Nephron progenitor cell (in vitro differentiated cells): ENCODE measurements at regions not wholly inside any gene's neighbourhood (a gene's known extent, or its start where the extent isn't known, plus 50 kb on each side); places are given as distances from the start of the nearest gene placed in this dataset.
"Not testable (repeated sequence)": the region's sequence is repeated elsewhere in the genome, so short reads cannot be mapped to it uniquely, and the experiment has no call there.

ENCODE experiments used
- DNase-seq: peaks from one replicate; pipeline ENCODE4 v3.0.0; 2021
- H3K27ac Mint-ChIP-seq: 2 replicates; pipeline ENCODE4 v1.8.0; 2021; ENCODE audit warnings: mild to moderate bottlenecking, moderate library complexity, mixed read lengths
- H3K27me3 Mint-ChIP-seq: 2 replicates; pipeline ENCODE4 v1.8.0; 2021; ENCODE audit warnings: mild to moderate bottlenecking, low read depth, mixed read lengths; ENCODE audit not compliant: poor library complexity
- H3K36me3 Mint-ChIP-seq: 2 replicates; pipeline ENCODE4 v1.8.0; 2021; ENCODE audit warnings: low read depth, mixed read lengths
- H3K4me1 Mint-ChIP-seq: 2 replicates; pipeline ENCODE4 v1.8.0; 2021; ENCODE audit warnings: mixed read lengths
- H3K4me3 Mint-ChIP-seq: 2 replicates; pipeline ENCODE4 v1.8.0; 2021; ENCODE audit warnings: mild to moderate bottlenecking, moderate library complexity, mixed read lengths
- H3K9me3 Mint-ChIP-seq: 2 replicates; pipeline ENCODE4 v1.8.0; 2021; ENCODE audit warnings: mild to moderate bottlenecking, moderate library complexity, mixed read lengths
- TF ChIP-seq, protein P1 (sequence below): fragments of 200-600 bp; sonication (generic); IDR thresholded peaks from 2 replicates; pipeline ENCODE4 v1.5.0; 2021; ENCODE audit warnings: antibody characterized with exemption

DNA sequence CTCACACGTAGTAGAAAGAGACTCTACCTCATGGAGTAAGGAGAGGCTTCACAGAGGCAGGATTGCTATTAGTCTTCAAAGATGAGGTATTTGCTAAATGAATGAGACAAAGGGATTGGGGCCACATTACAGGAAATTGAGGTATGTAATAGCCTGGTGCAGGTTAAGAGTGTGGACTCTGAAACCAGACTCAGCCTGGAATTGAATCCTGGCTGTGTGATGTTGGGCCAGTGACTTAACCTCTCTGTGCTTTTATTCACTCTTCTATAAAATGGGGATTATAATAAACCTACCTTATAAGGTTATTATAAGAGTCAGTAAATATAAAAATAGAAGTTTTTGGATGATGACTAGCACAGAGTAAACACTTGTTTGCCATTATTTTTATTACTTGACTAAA, 64.7 kb upstream of the ATRNL1 start:
- H3K4me1 Mint-ChIP-seq, result peaks cover 27% of the 10 kb centered on the region
- no peaks in the 10 kb centered on the region for H3K36me3 Mint-ChIP-seq
- TF ChIP-seq, protein P1, sequence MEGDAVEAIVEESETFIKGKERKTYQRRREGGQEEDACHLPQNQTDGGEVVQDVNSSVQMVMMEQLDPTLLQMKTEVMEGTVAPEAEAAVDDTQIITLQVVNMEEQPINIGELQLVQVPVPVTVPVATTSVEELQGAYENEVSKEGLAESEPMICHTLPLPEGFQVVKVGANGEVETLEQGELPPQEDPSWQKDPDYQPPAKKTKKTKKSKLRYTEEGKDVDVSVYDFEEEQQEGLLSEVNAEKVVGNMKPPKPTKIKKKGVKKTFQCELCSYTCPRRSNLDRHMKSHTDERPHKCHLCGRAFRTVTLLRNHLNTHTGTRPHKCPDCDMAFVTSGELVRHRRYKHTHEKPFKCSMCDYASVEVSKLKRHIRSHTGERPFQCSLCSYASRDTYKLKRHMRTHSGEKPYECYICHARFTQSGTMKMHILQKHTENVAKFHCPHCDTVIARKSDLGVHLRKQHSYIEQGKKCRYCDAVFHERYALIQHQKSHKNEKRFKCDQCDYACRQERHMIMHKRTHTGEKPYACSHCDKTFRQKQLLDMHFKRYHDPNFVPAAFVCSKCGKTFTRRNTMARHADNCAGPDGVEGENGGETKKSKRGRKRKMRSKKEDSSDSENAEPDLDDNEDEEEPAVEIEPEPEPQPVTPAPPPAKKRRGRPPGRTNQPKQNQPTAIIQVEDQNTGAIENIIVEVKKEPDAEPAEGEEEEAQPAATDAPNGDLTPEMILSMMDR, result no peak

DNA sequence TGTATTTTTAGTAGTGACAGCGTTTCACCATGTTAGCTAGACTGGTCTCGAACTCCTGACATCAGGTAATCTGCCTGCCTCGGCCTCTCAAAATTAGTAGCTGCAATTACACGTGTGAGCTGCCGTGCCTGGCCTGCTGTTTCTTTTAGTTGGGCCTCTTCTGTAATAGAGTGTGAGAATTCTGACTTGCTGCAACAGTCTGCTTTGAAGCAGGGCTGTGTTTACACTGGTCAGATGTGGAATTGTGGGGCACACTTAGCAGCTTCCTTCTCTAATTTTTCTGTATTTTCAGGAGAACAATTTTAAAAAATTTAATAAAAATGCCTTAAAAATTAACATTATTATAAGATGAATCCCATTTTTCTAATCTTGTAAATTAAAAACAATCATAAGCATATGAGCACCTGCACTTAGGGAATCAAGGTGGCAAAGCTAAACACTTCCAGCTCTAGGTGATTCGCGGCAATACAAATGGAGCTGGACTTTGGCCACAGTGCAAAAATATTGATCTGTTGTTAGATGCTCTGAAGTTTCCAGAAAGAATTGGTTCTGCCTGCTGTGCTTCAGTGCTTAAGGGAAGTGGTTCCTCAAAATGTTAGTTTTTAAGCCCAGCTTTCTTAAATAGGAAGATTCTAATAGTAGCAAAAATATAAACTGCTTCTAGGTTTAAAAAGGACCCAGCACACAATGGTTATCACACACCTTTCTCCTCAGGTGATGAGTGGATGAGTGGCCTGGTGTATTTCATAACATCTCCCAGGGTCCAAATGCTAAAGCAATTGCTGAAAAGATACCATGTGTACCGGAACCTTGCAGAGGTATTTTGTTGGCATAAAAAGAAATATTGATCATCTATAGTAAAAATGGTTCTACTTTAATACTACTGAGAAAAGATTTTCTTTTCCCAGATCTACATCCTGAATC, 63.5 kb upstream of the ATRNL1 start:
- no peaks in the 10 kb centered on the region for H3K36me3 Mint-ChIP-seq
- H3K27me3 Mint-ChIP-seq, result no peaks in the 10 kb centered on the region
- H3K4me1 Mint-ChIP-seq, result peaks cover 17% of the 10 kb centered on the region
- H3K9me3 Mint-ChIP-seq, result no peaks in the 10 kb centered on the region
- H3K27ac Mint-ChIP-seq, result no peak overlapping the region
- H3K4me3 Mint-ChIP-seq, result no peak overlapping the region
- TF ChIP-seq, protein P1, result no peak
- no peak for DNase-seq

More for the DNA sequence above, 64.7 kb upstream of the ATRNL1 start:
- Mint-ChIP-seq H3K27me3 (no peaks in the 10 kb centered on the region), H3K4me3 (no peak overlapping the region), H3K9me3 (no peaks in the 10 kb centered on the region), H3K27ac (peak overlapping the region; percentile 66)
- no peak for DNase-seq

DNA sequence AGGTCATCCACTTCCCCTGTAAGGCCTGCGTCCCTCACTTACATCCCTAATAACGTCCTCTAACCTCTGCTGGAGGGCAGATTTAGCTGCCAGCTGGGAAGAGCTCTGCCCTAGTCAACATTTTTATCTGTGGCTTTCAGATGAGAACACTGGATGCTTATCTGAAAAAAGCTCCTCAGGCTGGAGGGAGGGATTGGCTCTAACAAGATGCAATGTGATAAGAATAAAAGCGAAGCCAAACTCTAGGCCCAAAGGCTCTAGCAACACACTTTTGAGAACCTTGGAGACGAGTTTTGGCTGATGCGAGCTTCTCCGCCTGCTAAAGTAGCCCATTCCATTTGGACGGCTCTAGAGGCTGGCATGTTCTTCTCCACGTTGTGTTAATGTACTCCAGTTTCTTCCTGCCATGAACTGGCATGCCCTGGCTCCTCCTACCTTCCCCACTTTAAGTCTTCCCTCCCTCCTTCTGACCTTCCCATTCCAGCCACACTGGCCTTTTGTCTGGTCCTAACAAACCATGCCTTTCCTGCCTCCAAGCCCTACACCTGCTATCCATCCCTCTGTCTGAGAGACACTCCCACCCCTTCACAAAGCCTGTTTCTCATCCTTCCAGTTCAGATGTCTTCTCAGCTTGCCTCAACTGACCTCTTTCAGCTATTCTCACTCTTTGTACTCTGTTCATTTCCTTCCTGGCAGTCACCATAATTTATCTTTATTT, 62.5 kb upstream of the ATRNL1 start:
- TF ChIP-seq, protein P1, result no peak
- H3K4me3 Mint-ChIP-seq, result no peak overlapping the region
- no peak overlapping the region for H3K27ac Mint-ChIP-seq
- no peak for DNase-seq
- H3K9me3 Mint-ChIP-seq, result no peaks in the 10 kb centered on the region
- peaks cover 3% of the 10 kb centered on the region for H3K27me3 Mint-ChIP-seq
- peaks cover 19% of the 10 kb centered on the region for H3K4me1 Mint-ChIP-seq
- no peaks in the 10 kb centered on the region for H3K36me3 Mint-ChIP-seq

DNA sequence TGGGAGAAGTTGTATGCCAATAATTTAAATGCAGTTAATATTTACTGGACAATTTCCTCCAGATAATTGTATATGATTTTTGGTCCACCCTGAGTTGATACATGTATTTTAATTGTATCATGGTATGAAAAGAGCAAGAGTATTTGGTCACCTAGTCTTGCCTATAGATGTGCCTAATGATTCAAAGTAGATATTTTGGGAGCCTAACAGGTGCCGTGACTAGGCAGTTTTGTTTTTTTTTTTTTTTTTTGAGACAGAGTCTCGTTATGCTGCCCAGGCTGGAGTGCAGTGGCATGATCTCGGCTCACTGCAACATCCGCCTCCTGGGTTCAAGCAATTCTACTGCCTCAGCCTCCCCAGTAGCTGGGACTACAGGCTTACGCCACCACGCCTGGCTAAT, 59.3 kb upstream of the ATRNL1 start:
- TF ChIP-seq, protein P1, result no peak
- Mint-ChIP-seq H3K36me3 (no peaks in the 10 kb centered on the region), H3K27me3 (peaks cover 7% of the 10 kb centered on the region), H3K4me3 (no peak overlapping the region), H3K27ac (no peak overlapping the region), H3K4me1 (peaks cover 15% of the 10 kb centered on the region), H3K9me3 (peaks cover 10% of the 10 kb centered on the region)
- no peak for DNase-seq

DNA sequence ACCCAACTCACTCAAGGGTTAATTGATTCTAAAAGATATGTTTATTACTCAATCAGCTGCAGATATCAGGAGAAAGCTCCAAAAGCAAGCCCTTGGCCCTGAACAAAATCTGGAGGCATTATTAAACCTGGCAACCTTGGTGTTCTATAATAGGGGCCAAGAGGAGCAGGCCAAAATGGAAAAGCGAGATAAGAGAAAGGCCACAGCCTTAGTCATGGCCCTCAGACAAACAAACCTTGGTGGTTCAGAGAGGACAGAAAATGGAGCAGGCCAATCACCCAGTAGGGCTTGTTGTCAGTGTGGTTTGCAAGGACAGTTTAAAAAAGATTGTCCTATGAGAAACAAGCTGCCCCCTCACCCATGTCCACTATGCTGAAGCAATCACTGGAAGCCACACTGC, 53.4 kb upstream of the ATRNL1 start:
- not testable (repeated sequence) for H3K4me1 Mint-ChIP-seq, DNase-seq, H3K27me3 Mint-ChIP-seq, H3K4me3 Mint-ChIP-seq, H3K36me3 Mint-ChIP-seq, H3K27ac Mint-ChIP-seq
- H3K9me3 Mint-ChIP-seq, result peaks cover 21% of the 10 kb centered on the region
